ENCODE measurements at regions not wholly inside any gene's neighbourhood (a gene's known extent, or its start where the extent isn't known, plus 50 kb on each side); places are given as distances from the start of the nearest gene placed in this dataset.

GRCh38 chr4:131427000-131427399 lies 1722.1 kb upstream of the PCDH10 start:
- no peak overlapping the region for H3K4me3 ChIP-seq (ENCODE audit: insufficient read depth, low read length)
- H4K20me1 ChIP-seq (ENCODE audit: insufficient read depth, low read length): no peaks in the 10 kb centered on the region
- DNase-seq (ENCODE audit: insufficient read length, low spot score, missing footprints): no peak
- H3K27ac ChIP-seq (ENCODE audit: low read depth, low read length): no peak overlapping the region
- H3K4me2 ChIP-seq (ENCODE audit: insufficient read depth, low read length): no peak overlapping the region
- H3K9me3 ChIP-seq (ENCODE audit: low read depth, low read length): peaks cover 2% of the 10 kb centered on the region
- H3K36me3 ChIP-seq (ENCODE audit: insufficient read depth, low read length): no peaks in the 10 kb centered on the region
- TF ChIP-seq, protein P1, sequence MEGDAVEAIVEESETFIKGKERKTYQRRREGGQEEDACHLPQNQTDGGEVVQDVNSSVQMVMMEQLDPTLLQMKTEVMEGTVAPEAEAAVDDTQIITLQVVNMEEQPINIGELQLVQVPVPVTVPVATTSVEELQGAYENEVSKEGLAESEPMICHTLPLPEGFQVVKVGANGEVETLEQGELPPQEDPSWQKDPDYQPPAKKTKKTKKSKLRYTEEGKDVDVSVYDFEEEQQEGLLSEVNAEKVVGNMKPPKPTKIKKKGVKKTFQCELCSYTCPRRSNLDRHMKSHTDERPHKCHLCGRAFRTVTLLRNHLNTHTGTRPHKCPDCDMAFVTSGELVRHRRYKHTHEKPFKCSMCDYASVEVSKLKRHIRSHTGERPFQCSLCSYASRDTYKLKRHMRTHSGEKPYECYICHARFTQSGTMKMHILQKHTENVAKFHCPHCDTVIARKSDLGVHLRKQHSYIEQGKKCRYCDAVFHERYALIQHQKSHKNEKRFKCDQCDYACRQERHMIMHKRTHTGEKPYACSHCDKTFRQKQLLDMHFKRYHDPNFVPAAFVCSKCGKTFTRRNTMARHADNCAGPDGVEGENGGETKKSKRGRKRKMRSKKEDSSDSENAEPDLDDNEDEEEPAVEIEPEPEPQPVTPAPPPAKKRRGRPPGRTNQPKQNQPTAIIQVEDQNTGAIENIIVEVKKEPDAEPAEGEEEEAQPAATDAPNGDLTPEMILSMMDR (IDR thresholded peaks at IDR 0.05; ENCODE audit: extremely low read depth, low read depth, low read length): no peak
- H2AFZ ChIP-seq (ENCODE audit: low read length): no peak overlapping the region
- H3K4me1 ChIP-seq (ENCODE audit: insufficient read depth, low read length): no peaks in the 10 kb centered on the region
- H3K79me2 ChIP-seq (ENCODE audit: insufficient read depth, low read length): no peaks in the 10 kb centered on the region
- H3K27me3 ChIP-seq (ENCODE audit: insufficient read depth, low read length): no peaks in the 10 kb centered on the region

GRCh38 chr4:131430302-131430701 lies 1718.8 kb upstream of the PCDH10 start:
- no peaks in the 10 kb centered on the region for H4K20me1 ChIP-seq (ENCODE audit: insufficient read depth, low read length)
- no peaks in the 10 kb centered on the region for H3K4me1 ChIP-seq (ENCODE audit: insufficient read depth, low read length)
- H3K36me3 ChIP-seq (ENCODE audit: insufficient read depth, low read length): no peaks in the 10 kb centered on the region
- H2AFZ ChIP-seq (ENCODE audit: low read length): no peak overlapping the region
- H3K27ac ChIP-seq (ENCODE audit: low read depth, low read length): no peak overlapping the region
- H3K9me3 ChIP-seq (ENCODE audit: low read depth, low read length): peaks cover 2% of the 10 kb centered on the region
- no peaks in the 10 kb centered on the region for H3K79me2 ChIP-seq (ENCODE audit: insufficient read depth, low read length)
- TF ChIP-seq, protein P1 (IDR thresholded peaks at IDR 0.05; ENCODE audit: extremely low read depth, low read depth, low read length): no peak
- no peak for DNase-seq (ENCODE audit: insufficient read length, low spot score, missing footprints)
- no peak overlapping the region for H3K4me3 ChIP-seq (ENCODE audit: insufficient read depth, low read length)
- no peak overlapping the region for H3K4me2 ChIP-seq (ENCODE audit: insufficient read depth, low read length)
- H3K27me3 ChIP-seq (ENCODE audit: insufficient read depth, low read length): no peaks in the 10 kb centered on the region

- Histone ChIP-seq H3K9me3 (ENCODE audit: low read depth, low read length) (no peaks in the 10 kb centered on the region), H4K20me1 (ENCODE audit: insufficient read depth, low read length) (no peaks in the 10 kb centered on the region), H3K4me3 (ENCODE audit: insufficient read depth, low read length) (no peak overlapping the region), H3K4me2 (ENCODE audit: insufficient read depth, low read length) (no peak overlapping the region), H3K4me1 (ENCODE audit: insufficient read depth, low read length) (no peaks in the 10 kb centered on the region), H2AFZ (ENCODE audit: low read length) (no peak overlapping the region), H3K79me2 (ENCODE audit: insufficient read depth, low read length) (no peaks in the 10 kb centered on the region), H3K27ac (ENCODE audit: low read depth, low read length) (no peak overlapping the region), H3K27me3 (ENCODE audit: insufficient read depth, low read length) (no peaks in the 10 kb centered on the region), H3K36me3 (ENCODE audit: insufficient read depth, low read length) (no peaks in the 10 kb centered on the region)
- no peak for DNase-seq (ENCODE audit: insufficient read length, low spot score, missing footprints)
- TF ChIP-seq, protein P1 (IDR thresholded peaks at IDR 0.05; ENCODE audit: extremely low read depth, low read depth, low read length): no peak
These were observed 1707.9 kb upstream of the PCDH10 start for GRCh38 chr4:131441004-131441688.

- no peak for DNase-seq (ENCODE audit: insufficient read length, low spot score, missing footprints)
- Histone ChIP-seq H3K79me2 (ENCODE audit: insufficient read depth, low read length) (no peaks in the 10 kb centered on the region), H2AFZ (ENCODE audit: low read length) (no peak overlapping the region), H3K9me3 (ENCODE audit: low read depth, low read length) (no peaks in the 10 kb centered on the region), H3K27ac (ENCODE audit: low read depth, low read length) (no peak overlapping the region), H3K36me3 (ENCODE audit: insufficient read depth, low read length) (no peaks in the 10 kb centered on the region), H3K4me3 (ENCODE audit: insufficient read depth, low read length) (no peak overlapping the region), H3K4me2 (ENCODE audit: insufficient read depth, low read length) (no peak overlapping the region), H4K20me1 (ENCODE audit: insufficient read depth, low read length) (no peaks in the 10 kb centered on the region), H3K27me3 (ENCODE audit: insufficient read depth, low read length) (no peaks in the 10 kb centered on the region), H3K4me1 (ENCODE audit: insufficient read depth, low read length) (no peaks in the 10 kb centered on the region)
- TF ChIP-seq, protein P1 (IDR thresholded peaks at IDR 0.05; ENCODE audit: extremely low read depth, low read depth, low read length): no peak
These were observed 1701.2 kb upstream of the PCDH10 start for GRCh38 chr4:131447883-131448282.
